CD4-positive, alpha-beta T cell treated with Interleukin-15 for 4 hours (primary cell): ENCODE measurements at regions not wholly inside any gene's neighbourhood (a gene's known extent, or its start where the extent isn't known, plus 50 kb on each side); places are given as distances from the start of the nearest gene placed in this dataset.
"Not testable (repeated sequence)": the region's sequence is repeated elsewhere in the genome, so short reads cannot be mapped to it uniquely, and the experiment has no call there.

Experiments
- DNase-seq: peaks from one replicate; pipeline ENCODE4 v3.0.0-alpha.2; 2020; ENCODE audit warnings: low spot score

- DNase-seq: no peak
Observed at GRCh38 chr6:111925296-111925695, 52.0 kb upstream of the FYN start.

GRCh38 chr6:111926731-111927302, 53.6 kb upstream of the FYN start:
- DNase-seq: no peak

DNA sequence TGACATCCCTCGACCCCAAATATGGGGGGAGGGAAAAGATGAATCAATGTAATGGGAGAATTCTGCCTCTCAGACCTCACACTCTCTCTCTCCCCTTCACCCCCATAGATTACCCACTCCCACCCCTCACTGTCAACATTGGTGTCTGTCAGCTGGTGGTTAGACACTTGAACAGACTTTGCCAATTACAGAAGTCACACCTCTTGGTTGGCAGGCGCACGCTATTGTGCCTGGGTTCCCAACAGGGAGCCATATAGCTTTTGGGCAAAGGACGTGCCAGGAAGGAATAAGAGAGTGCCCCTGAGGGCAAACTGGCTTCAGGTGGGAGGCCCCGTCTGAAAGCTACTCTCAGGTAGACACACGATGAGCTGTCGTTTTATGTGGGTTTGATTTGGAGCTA, 54.1 kb upstream of the FYN start:
- DNase-seq: no peak

GRCh38 chr6:111928139-111928538, 54.9 kb upstream of the FYN start:
- DNase-seq: no peak

DNA sequence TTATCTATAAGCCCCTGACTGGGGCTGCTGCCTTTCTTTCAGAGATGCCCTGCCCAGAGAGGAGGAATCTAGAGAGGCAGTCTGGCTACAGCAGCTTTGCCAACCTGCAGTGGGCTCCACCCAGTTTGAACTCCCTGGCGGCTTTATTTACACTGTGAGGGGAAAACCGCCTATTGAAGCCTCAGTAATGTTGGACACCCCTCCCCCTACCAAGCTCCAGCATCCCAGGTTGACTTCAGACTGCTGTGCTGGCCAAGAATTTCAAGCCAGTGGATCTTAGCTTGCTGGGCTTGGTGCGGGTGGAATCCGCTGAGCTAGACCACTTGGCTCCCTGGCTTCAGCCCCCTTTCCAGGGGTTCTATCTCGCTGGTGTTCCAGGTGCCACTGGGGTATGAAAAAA, 61.4 kb upstream of the FYN start:
- not testable (repeated sequence) for DNase-seq

DNA sequence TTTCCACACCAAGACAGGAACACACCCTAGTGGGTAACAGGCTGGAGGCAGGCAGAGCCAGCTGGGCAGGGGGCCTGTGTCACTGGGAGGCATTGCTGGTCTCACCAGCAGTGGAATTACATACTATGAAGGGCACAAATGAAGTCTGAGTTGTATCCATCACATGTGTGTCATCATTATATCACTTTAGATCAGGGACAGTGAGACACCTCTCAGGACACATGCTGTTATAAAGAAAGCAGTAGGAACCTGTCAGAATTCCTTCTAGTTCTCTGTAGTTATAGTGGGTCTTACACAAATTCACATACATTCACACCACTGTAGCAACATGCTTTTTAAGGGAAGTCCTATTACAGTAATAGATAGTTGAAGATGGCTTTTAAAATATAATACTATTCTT, 63.5 kb upstream of the FYN start:
- no peak for DNase-seq

- DNase-seq: no peak
Observed at GRCh38 chr6:111938710-111939109, 65.5 kb upstream of the FYN start.

GRCh38 chr6:111939902-111940301, 66.7 kb upstream of the FYN start:
- DNase-seq: no peak

GRCh38 chr6:111940801-111941200, 67.5 kb upstream of the FYN start:
- no peak for DNase-seq

- no peak for DNase-seq
Observed at GRCh38 chr6:111941686-111942330, 68.6 kb upstream of the FYN start.

DNA sequence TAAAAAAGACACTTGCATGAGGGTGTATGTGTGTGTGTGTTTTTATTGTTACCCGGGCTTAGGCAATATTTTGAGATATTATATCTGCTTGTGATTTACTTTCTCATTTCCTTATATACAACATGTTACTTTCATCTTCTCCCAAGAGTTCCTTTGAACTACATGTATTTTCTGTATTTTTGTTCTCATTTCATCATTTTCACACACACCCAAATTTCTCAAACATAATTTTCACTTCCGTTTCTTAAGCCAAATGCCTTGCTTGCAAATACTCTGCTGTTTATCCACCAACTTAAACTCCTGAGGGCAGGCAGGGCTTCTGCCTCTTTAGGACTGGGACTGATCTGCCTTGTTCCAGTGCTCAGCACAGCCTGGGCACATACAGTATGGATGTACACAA, 69.3 kb upstream of the FYN start:
- no peak for DNase-seq

- DNase-seq: no peak
Observed at GRCh38 chr6:111943266-111943665, 70.0 kb upstream of the FYN start.

GRCh38 chr6:111943726-111944125, 70.5 kb upstream of the FYN start:
- DNase-seq: no peak

- no peak for DNase-seq
Observed at GRCh38 chr6:111944541-111944940, 71.3 kb upstream of the FYN start.

GRCh38 chr6:111949546-111949945, 76.3 kb upstream of the FYN start:
- no peak for DNase-seq

DNA sequence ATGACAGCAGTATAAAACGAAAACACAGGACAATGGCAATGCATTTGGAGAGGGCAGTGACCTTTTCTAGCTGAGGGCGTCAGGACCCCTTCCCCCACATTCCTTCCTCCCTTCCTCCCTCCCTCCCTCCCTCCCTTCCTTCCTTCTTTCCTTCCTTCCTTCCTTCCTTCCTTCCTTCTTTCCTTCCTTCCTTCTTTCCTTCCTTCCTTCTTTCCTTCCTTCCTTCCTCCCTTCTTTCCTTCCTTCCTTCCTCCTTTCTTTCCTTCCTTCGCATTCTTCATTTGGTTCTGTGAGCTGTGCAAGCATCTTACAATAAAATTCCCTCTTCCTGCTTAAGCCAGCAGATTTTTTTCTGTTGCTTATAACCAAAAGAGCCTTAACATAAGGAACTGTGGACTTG, 76.7 kb upstream of the FYN start:
- not testable (repeated sequence) for DNase-seq

- no peak for DNase-seq
Observed at GRCh38 chr6:111950661-111951496, 77.6 kb upstream of the FYN start.

- DNase-seq: no peak
Observed at GRCh38 chr6:111951497-111952085, 78.3 kb upstream of the FYN start.

DNA sequence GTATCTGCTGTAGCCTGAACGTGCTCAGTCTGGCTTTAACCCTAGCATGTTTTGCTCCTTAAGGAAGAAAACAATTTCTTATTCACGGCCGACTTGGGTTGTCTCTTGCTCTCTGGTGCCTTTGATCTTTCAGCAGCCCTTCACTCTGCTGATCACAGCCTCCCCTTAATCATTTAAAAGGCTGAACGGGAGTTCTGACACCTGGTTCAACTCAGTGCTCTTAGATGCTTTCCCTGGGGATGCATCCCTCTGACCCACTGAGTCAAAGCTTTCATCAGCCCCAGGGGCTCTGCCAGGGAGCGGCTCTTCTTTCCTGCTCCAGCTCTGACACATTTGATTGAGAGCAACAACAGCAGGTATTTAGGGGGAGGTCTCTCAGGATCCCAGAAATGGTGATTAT, 79.0 kb upstream of the FYN start:
- DNase-seq: no peak

DNA sequence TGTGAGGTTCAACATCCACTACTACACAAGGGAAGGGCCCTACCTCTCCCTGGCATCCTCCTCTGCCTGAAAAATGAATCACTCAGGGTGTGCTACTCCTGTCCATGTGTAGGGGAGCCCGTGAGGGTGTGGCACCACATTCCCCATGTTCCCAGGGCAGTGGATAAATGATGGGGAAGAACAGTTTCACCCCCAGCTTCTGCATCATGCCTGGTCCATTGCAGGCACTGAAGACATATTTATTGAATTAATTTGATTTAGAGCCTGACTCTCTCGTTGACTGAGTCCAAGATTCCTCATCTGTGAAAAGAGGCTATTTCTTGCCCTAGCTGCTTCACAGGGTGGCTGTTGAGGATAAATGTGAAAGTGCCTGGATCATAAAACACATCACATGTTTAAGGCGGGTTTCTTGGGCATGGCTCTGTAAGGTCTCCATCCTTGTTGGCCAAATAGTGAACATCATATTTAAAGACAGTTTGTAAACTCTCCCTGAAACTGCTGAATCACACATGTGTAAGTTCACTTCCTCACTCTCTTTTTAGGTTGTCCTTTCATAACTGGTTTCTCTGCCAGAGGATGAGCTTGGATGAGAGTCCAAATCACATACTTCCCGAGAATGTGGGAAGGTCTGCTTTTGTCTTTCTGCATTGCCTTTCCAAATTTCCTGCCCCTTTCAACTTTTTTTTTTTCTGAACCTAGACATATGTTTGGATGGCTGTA, 79.7 kb upstream of the FYN start:
- no peak for DNase-seq

DNA sequence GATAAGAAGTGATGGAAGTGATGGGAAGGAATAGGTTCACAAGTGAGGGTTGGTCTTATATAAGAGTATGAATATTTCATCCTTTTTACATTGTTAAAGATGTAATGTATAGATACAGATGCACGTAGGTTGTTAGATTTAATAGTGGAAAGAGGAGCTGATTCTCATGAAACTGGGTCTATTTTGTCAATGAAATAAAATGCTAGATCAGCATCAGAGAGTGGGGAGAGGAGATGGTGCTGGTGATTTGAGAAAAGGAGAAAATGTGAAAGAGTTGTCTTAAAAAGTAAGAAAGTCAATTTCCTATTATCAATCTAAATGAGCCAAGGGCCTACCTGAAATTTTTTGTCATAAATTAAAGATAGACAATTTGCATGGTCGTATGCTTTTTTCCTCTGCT, 82.8 kb upstream of the FYN start:
- DNase-seq: no peak

- no peak for DNase-seq
Observed at GRCh38 chr6:111957623-111958315, 84.5 kb upstream of the FYN start.
